Fibroblast of pulmonary artery (primary cell): ENCODE measurements at regions not wholly inside any gene's neighbourhood (a gene's known extent, or its start where the extent isn't known, plus 50 kb on each side); places are given as distances from the start of the nearest gene placed in this dataset.

Experiments used
- DNase-seq: peaks from one replicate; pipeline ENCODE4 v3.0.0-alpha.2; 2010; ENCODE audit warnings: low read depth
- H3K4me3 ChIP-seq: replicated peaks from 2 replicates; pipeline ENCODE4 v1.5.1; 2011; ENCODE audit warnings: low read depth, mild to moderate bottlenecking, control low read depth, low read length, moderate library complexity
- TF ChIP-seq, protein P1 (sequence below): IDR thresholded peaks from 2 replicates; pipeline ENCODE4 v1.5.1; 2011; ENCODE audit warnings: mild to moderate bottlenecking, control low read depth, low read length, inconsistent platforms; ENCODE audit errors: missing control alignments

DNA sequence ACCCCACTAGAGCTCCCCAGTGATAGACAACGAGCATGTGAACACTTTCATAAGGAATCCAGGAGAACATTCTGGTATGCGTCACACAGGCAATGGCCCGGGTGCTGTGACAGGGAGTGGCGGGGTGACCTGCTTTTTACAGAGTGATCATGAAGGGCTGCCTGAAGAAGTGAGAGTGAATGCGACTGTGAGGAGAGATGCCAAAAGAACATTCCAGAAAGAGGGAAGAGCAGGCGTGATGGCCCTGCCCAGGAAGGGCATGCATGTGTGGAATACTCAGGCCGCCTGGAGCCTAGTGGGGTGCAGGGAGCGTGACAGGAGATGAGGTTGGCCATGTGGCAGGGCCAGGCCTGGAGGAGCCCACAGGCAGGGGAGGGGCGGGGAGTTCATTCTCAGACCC is 53.8 kb downstream of the FZD10 start:
- DNase-seq = no peak
- TF ChIP-seq, protein P1, sequence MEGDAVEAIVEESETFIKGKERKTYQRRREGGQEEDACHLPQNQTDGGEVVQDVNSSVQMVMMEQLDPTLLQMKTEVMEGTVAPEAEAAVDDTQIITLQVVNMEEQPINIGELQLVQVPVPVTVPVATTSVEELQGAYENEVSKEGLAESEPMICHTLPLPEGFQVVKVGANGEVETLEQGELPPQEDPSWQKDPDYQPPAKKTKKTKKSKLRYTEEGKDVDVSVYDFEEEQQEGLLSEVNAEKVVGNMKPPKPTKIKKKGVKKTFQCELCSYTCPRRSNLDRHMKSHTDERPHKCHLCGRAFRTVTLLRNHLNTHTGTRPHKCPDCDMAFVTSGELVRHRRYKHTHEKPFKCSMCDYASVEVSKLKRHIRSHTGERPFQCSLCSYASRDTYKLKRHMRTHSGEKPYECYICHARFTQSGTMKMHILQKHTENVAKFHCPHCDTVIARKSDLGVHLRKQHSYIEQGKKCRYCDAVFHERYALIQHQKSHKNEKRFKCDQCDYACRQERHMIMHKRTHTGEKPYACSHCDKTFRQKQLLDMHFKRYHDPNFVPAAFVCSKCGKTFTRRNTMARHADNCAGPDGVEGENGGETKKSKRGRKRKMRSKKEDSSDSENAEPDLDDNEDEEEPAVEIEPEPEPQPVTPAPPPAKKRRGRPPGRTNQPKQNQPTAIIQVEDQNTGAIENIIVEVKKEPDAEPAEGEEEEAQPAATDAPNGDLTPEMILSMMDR = no peak
- H3K4me3 ChIP-seq = no peak overlapping the region

- no peak overlapping the region for H3K4me3 ChIP-seq
- TF ChIP-seq, protein P1 = no peak
- no peak for DNase-seq
Observed at GRCh38 chr12:130218682-130219081, 56.4 kb downstream of the FZD10 start.

- no peak for DNase-seq
- TF ChIP-seq, protein P1 = no peak
- no peak overlapping the region for H3K4me3 ChIP-seq
Observed at GRCh38 chr12:130219929-130220705, 57.9 kb downstream of the FZD10 start.

- no peak overlapping the region for H3K4me3 ChIP-seq
- TF ChIP-seq, protein P1 = no peak
- DNase-seq = no peak
Observed at GRCh38 chr12:130220706-130221100, 58.4 kb downstream of the FZD10 start.

- H3K4me3 ChIP-seq = no peak overlapping the region
- TF ChIP-seq, protein P1 = no peak
- DNase-seq = no peak
Observed at GRCh38 chr12:130222519-130223218, 60.4 kb downstream of the FZD10 start.

DNA sequence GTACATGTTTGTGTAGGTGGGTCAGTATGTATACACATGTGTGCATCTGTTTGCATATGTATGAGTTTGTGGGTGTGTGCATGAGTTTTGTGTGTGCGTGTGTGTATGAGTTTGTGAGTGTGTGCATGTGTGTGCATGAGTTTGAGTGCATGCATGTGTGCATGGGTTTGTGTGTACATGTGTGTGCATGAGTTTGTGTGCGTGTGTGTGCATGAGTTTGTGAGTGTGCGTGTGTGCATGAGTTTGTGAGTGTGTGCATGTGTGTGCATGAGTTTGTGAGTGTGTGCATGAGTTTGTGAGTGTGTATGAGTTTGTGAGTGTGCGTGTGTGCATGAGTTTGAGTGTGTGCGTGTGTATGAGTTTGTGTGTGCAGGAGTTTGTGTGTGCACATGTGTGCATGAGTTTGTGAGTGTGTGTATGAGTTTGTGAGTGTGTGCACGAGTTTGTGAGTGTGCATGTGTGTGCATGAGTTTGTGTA is 61.5 kb downstream of the FZD10 start:
- TF ChIP-seq, protein P1 = no peak
- H3K4me3 ChIP-seq = no peak overlapping the region
- no peak for DNase-seq

GRCh38 chr12:130224613-130225012 is 62.3 kb downstream of the FZD10 start:
- TF ChIP-seq, protein P1 = no peak
- H3K4me3 ChIP-seq = no peak overlapping the region
- DNase-seq = no peak
